ENCODE measurements at regions not wholly inside any gene's neighbourhood (a gene's known extent, or its start where the extent isn't known, plus 50 kb on each side); places are given as distances from the start of the nearest gene placed in this dataset.

DNA sequence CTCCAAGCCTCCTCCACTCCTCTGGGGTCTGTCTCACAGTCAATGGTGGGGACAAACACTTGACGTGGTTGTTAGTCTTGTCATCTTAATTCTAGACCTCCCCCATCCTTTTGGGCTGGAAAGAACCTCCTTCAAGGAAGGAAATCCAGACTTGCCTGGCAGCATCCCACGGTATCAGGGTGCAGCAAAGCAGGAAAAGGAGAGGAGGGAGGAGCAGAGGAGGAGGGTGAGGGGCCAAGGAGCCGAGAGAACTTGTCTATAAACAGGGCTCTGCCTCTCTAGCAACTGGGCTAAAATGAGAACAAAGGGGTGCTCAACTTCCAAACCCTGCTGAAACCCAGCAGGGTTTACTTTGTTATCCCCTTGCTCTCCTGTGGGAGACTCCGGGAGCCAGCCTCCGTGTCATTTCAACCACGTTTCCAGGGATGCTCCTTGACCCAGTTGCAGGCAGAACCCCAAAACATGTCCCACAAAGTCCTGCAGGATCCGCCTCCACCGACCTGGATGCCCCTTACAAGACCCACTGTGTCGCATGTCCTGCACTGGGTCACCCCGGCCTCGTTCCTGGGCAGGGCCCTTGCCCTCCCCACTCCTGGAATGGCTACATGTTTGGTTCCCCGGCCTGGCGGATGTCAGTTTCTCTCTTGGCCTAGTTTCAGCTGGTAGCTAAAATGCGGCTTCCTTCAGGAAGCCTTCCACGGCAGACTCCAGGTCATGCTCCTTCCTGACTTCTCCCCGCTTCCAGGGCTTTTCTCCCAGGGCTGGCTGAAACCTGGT, 69.7 kb upstream of the MGMT start:
- no peak for DNase-seq (ENCODE audit: low spot score)

DNA sequence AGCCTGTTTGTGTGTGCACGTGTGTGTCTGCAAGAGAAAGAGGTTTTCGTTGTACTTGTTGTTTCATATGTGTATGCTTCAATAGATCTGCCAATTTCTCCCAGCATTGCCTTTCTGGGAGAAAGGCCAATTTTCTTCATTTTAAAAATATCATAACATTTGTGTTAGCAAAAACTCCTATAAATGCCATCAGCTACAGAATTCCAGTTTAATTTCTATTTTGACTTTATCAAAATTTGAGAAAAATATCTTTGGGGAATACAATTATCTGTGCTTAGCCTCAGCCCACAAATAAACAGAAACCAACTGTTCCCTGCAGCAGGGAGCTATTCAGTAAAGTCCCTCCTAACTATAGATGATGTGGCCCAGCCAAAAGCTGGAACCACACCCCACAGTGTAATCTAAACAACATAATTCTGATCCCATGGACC, 68.3 kb upstream of the MGMT start:
- DNase-seq (ENCODE audit: low spot score): no peak

DNA sequence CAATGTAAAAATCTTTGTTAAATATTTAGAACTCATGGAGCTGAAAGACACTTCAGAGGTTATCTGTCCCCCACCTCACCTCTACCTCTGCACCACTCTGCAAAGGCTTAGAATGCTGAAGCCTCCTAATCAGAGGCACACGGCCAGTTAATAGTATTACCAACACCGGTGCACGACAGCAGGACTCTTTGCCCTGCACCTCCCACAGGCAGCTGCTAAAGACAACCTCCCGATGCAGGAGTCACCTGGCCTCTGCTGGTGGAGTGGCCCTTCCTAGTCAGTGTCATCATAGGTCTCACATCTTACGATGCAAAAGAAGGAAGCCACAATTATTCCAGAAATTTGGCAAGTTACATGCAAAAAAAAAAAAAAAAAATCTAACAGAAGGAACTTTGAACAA, 66.6 kb upstream of the MGMT start:
- DNase-seq (ENCODE audit: low spot score): no peak

DNA sequence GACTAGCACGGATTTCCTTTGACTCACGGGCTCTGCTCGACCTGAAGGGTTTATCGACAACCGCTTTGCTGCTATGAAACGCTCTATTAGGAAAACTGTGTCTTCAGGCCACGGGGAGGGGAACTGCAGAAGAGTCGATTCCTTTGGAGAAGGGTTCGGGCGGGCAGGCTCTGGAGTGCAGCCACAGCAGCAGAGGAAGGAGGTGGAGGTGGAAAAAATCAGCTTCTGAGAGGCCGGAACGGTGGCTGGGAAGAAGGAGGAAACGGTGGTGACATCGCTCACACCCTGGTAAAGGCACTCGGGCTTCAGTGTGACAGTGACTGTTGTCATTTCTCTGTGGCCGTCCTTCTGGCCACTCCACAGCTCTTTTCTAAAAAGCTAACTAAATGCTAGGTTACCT, 64.6 kb upstream of the MGMT start:
- no peak for DNase-seq (ENCODE audit: low spot score)

DNA sequence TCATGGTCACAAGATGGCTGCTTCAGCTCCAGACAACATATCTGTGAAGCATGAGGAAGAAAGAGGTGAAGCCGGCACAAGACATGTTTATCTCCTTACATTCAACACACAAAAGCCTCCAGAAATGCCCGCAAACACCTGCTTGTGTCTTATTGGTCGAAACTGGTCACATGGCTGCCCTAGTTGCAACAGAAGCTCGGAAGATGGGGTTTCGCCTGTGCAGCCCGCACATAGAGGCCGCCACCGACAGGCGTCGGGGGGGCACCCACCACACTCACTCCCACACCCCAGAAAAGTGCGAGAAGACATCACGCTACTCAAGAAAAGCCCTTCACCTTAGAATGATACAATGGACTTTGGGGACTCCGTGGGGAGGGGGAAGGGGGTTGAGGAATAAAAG, 63.0 kb upstream of the MGMT start:
- no peak for DNase-seq (ENCODE audit: low spot score)

DNA sequence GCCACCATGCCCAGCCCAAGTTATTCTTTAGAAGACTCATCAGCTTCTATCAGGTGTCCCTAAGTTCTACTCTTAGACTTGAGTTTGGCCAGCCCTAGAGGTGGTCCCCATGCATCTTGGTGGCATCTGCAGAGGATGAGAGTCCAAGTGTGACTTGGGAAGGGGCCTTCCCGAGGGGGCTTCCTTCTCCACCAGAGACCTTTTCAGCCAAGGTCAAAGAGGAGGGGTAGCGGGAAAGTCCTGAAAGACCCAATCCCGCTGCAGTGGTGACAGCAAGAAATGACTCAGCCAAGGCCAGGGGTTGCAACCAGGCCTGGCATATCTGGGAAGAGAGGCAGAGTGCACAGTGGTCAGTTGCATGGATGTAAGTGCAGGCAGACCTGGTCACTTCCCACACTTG, 61.7 kb upstream of the MGMT start:
- no peak for DNase-seq (ENCODE audit: low spot score)

DNA sequence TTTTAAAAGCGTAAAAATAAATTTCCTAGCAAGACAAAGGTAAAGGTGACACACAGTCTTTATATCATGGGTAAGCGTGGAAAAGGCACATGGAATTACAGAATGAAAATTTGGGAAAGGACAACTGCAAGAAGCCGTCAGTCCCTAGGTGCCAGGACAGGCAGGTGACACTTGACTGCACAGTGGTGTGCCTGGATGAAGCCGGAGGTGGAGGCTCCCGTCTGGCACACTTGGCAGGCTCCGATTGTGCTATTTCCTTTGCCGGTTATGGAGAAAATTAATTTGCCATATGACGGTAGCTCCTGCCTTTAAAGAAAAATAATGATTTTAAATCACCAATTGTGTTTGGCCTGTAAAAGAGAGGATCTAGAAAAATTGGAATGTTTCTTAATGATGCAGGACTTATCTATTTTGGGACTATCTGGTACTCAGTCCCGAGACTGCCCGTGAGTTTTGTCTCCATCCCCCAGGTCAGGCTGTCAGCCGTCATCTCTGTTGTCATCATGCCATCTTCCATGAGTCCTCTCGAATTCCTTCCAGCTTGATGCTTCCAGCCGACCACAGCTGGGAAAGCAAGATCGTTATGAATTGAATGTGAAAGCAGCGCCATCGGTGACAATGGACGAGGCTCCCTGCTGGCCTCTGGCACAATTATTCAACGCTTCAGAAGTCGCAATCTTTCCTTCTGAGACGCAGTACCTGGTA, 56.2 kb upstream of the MGMT start:
- DNase-seq (ENCODE audit: low spot score): no peak

DNA sequence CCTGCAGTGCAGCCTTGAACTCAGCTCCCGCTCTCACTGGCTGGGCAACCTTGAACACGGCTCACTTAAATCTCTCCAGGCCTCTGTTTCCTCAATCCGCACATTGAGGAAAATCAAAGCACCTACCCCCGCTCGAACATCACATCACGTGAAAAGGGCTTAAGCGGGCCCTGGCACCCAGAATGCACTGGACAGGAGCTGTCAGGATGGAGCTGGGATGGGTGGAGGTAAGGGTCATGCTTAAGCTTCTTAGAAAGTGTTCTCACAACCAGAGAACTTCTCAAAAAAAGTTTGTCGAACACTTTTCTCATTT, 55.7 kb upstream of the MGMT start:
- DNase-seq (ENCODE audit: low spot score): no peak

DNA sequence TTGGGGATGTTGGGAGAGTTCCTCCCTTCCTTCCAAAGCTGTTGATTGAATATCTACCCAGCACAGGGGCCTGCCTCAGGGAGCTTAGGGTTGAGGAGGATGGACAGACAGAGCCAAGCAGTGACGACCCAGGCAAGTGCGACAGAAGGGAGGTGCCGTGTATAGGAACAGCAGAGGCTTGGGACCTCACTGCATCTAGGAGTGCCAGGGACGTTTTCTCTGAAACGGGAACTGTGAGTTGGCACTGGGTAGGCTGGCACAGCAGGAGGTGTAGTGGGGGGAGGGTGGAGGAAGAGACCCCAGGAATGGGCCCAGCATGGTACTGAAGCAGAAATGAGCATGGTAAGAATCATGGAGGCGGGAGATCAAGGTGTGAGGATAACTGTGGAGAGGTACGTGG, 55.3 kb upstream of the MGMT start:
- no peak for DNase-seq (ENCODE audit: low spot score)

DNA sequence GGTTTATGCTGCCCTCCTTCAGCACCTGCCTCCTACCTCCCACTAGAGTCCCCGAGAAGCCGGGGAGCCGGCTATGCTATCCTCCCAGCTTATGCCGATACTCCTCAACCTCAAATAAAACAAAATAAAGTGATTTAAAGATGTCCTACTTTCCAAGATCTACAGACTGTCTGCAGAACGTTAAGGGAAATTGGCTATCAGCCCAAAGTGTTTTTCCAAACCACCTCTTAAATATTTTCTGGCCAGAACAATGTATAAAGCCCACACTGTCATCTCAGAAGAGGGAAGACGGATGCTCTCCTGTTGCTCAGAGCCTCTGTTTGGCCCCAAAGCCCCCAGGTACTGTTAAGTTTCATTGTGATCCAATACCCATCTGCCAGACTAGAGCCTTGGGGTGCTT, 54.0 kb upstream of the MGMT start:
- DNase-seq (ENCODE audit: low spot score): no peak

DNA sequence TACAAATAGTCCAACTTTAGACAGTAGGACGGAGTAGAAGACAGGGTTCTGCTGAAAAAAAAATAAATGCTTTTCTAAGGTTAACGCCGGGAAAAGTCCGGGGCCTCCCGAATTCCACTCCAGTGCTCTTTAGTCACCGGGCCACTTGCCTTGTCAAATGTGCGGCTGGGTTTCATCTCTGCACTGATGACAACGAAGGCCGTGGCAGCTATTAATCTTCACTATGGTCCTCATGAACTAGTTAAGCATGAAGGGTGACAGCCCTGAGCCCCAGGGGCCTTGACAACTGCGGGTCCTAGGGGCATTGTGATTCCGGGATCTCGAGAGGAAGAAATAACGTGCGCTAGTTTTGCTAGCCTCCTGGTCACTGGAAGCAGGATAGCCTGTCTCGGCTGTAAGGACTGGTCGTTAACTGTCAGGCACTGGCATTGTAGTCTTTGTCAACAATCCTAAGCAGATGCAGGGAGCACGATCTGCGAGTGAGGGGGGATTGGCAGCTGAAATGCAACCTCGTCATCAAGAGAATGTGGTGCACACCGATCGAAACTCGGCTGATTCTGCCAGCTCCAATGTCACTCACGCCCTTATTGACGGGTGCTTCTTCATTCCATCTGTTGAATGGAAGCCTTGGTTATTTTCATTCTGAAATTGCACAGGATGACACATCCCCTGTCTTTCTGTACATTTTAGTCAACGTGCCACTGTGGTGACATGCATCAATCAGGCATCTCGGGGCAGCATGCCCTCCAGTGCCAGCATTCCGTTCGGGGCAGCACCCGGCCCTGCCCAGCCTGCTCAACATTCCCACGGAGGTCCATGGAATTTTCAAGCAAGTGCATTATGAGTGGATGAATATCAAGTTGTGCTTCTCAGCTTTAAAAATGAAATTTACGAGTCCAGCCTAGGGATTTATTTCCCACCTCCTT, 51.6 kb upstream of the MGMT start:
- no peak for DNase-seq (ENCODE audit: low spot score)

DNA sequence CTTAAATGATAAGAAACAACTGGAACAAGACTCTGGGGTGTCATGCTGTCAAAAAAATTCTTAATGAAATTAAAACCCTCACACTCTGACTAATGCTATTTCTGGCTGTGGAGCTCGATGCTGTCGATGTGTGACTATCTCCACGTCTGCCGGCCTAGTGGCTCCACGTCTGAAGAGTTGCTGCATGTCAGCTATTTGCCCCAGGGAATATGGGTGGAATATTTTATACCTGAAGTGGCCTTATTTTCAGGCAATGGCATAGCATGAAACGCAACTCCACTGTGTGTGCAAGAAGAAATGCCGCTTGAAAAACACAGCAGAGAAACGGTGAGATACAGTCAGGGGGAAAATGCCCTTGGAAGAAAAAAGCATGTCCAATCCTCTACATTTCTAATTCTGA, 50.9 kb upstream of the MGMT start:
- no peak for DNase-seq (ENCODE audit: low spot score)

DNA sequence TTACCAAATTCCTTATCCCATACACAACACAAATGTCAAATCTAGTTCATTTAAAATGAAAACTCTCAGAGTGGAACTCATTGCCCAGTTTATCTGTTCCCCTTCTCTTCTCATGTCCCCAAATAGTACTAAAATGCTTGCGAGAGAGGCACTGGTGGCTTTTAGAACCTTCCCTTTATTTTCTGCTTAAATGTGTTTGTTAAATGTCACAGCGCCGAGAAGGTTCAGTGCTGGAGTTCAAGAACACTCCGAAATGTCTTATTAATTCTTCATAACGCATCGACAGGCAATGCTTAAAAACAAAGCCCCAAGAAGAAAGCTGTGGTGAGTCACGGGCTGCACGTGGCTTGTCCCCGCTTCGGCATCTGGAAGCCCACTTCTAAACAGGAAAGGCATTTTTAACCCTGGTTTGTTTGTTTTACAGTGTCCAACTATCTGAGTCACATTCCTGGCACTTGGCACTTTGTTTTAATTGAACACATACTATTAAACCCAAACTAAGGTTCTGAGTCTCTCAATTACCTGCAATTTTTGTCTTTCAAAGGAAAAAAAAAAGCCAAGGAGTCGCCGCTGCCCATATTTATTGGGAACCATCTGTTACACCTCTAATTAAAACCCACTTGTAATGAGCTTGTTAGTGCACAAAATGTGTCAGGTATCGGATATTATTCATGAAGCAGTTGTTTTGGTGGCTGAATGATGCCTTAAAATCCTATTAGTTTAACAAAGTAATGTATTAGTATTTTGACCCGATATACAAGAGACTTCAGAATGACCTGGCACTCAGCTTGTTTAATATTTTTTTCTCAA, 49.9 kb upstream of the MGMT start:
- no peak for DNase-seq (ENCODE audit: low spot score)

Data from hematopoietic multipotent progenitor cell treated with erythropoietin and hydrocortisone succinate and interleukin-3 and kit ligand, for 17 days (in vitro differentiated cells).